ENCODE measurements at regions not wholly inside any gene's neighbourhood (a gene's known extent, or its start where the extent isn't known, plus 50 kb on each side); places are given as distances from the start of the nearest gene placed in this dataset.

DNA sequence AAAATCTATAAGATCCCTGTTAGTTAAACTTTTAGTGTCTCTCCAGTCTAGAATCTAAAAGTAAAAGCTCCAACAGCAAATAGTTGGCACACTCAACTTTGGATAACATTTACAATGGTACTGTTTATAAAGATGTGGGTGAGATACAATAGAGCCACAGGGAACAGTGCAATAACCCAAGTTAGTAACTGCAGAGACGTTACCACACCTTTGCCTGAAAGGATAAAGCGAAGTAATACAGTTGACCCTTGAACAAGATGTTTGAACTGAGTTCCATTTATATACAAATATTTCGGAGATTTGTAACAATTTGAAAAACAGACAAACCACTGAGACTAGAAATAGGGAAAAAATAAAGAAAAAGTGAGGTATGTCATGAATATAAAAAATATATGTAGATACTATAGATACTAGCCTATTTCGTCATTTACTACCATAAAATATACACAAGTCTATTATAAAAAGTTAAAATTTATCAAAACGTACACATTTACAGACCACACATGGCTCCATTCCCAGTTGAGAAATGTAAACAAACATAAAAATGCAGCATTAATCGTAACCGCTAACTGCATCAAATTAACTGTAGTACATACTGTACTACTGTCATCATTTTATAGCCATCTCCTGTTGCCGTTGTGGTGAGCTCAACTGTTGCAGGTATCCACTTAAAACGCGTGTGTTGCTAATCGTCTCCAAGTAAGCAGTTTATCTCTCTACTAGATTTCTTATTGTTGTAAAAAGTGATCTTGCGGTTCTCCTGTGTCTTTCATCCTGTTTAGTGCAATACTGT lies 56.5 kb upstream of the HIF1A start:
- no peaks in the 10 kb centered on the region for H3K4me1 ChIP-seq (ENCODE audit: insufficient read depth)
- TF ChIP-seq, protein P1, sequence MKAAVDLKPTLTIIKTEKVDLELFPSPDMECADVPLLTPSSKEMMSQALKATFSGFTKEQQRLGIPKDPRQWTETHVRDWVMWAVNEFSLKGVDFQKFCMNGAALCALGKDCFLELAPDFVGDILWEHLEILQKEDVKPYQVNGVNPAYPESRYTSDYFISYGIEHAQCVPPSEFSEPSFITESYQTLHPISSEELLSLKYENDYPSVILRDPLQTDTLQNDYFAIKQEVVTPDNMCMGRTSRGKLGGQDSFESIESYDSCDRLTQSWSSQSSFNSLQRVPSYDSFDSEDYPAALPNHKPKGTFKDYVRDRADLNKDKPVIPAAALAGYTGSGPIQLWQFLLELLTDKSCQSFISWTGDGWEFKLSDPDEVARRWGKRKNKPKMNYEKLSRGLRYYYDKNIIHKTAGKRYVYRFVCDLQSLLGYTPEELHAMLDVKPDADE (IDR thresholded peaks at IDR 0.05), result no peak
- TF ChIP-seq EZH2 (IDR thresholded peaks at IDR 0.05; ENCODE audit: low read depth, unreplicated experiment) (no peak), NANOG (IDR thresholded peaks at IDR 0.05; ENCODE audit: borderline replicate concordance) (no peak), STAT1 (IDR thresholded peaks at IDR 0.05; ENCODE audit: unreplicated experiment) (no peak), EZH2phosphoT487 (IDR thresholded peaks at IDR 0.05; ENCODE audit: unreplicated experiment) (no peak), ZNF114 (CRISPR knock-in tag; IDR thresholded peaks at IDR 0.05) (no peak), JUNB (IDR thresholded peaks at IDR 0.05; ENCODE audit: unreplicated experiment) (no peak), ZNF331 (CRISPR knock-in tag; IDR thresholded peaks at IDR 0.05; ENCODE audit: low read depth) (no peak), POLR2AphosphoS5 (IDR thresholded peaks at IDR 0.05; ENCODE audit: low read depth) (no peak), CREB1 (CRISPR knock-in tag; IDR thresholded peaks at IDR 0.05; ENCODE audit: low read depth) (no peak)
- TF ChIP-seq, protein P2, sequence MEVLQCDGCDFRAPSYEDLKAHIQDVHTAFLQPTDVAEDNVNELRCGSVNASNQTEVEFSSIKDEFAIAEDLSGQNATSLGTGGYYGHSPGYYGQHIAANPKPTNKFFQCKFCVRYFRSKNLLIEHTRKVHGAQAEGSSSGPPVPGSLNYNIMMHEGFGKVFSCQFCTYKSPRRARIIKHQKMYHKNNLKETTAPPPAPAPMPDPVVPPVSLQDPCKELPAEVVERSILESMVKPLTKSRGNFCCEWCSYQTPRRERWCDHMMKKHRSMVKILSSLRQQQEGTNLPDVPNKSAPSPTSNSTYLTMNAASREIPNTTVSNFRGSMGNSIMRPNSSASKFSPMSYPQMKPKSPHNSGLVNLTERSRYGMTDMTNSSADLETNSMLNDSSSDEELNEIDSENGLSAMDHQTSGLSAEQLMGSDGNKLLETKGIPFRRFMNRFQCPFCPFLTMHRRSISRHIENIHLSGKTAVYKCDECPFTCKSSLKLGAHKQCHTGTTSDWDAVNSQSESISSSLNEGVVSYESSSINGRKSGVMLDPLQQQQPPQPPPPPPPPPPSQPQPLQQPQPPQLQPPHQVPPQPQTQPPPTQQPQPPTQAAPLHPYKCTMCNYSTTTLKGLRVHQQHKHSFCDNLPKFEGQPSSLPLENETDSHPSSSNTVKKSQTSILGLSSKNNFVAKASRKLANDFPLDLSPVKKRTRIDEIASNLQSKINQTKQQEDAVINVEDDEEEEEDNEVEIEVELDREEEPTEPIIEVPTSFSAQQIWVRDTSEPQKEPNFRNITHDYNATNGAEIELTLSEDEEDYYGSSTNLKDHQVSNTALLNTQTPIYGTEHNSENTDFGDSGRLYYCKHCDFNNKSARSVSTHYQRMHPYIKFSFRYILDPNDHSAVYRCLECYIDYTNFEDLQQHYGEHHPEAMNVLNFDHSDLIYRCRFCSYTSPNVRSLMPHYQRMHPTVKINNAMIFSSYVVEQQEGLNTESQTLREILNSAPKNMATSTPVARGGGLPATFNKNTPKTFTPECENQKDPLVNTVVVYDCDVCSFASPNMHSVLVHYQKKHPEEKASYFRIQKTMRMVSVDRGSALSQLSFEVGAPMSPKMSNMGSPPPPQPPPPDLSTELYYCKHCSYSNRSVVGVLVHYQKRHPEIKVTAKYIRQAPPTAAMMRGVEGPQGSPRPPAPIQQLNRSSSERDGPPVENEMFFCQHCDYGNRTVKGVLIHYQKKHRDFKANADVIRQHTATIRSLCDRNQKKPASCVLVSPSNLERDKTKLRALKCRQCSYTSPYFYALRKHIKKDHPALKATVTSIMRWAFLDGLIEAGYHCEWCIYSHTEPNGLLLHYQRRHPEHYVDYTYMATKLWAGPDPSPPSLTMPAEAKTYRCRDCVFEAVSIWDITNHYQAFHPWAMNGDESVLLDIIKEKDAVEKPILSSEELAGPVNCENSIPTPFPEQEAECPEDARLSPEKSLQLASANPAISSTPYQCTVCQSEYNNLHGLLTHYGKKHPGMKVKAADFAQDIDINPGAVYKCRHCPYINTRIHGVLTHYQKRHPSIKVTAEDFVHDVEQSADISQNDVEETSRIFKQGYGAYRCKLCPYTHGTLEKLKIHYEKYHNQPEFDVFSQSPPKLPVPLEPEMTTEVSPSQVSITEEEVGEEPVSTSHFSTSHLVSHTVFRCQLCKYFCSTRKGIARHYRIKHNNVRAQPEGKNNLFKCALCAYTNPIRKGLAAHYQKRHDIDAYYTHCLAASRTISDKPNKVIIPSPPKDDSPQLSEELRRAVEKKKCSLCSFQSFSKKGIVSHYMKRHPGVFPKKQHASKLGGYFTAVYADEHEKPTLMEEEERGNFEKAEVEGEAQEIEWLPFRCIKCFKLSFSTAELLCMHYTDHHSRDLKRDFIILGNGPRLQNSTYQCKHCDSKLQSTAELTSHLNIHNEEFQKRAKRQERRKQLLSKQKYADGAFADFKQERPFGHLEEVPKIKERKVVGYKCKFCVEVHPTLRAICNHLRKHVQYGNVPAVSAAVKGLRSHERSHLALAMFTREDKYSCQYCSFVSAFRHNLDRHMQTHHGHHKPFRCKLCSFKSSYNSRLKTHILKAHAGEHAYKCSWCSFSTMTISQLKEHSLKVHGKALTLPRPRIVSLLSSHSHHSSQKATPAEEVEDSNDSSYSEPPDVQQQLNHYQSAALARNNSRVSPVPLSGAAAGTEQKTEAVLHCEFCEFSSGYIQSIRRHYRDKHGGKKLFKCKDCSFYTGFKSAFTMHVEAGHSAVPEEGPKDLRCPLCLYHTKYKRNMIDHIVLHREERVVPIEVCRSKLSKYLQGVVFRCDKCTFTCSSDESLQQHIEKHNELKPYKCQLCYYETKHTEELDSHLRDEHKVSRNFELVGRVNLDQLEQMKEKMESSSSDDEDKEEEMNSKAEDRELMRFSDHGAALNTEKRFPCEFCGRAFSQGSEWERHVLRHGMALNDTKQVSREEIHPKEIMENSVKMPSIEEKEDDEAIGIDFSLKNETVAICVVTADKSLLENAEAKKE (CRISPR knock-in tag; IDR thresholded peaks at IDR 0.05), result no peak
- TF ChIP-seq, protein P3, sequence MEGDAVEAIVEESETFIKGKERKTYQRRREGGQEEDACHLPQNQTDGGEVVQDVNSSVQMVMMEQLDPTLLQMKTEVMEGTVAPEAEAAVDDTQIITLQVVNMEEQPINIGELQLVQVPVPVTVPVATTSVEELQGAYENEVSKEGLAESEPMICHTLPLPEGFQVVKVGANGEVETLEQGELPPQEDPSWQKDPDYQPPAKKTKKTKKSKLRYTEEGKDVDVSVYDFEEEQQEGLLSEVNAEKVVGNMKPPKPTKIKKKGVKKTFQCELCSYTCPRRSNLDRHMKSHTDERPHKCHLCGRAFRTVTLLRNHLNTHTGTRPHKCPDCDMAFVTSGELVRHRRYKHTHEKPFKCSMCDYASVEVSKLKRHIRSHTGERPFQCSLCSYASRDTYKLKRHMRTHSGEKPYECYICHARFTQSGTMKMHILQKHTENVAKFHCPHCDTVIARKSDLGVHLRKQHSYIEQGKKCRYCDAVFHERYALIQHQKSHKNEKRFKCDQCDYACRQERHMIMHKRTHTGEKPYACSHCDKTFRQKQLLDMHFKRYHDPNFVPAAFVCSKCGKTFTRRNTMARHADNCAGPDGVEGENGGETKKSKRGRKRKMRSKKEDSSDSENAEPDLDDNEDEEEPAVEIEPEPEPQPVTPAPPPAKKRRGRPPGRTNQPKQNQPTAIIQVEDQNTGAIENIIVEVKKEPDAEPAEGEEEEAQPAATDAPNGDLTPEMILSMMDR (conservative IDR thresholded peaks at IDR 0.05; ENCODE audit: low read depth in 2 of 2), result no peak
- TF ChIP-seq, protein P4, sequence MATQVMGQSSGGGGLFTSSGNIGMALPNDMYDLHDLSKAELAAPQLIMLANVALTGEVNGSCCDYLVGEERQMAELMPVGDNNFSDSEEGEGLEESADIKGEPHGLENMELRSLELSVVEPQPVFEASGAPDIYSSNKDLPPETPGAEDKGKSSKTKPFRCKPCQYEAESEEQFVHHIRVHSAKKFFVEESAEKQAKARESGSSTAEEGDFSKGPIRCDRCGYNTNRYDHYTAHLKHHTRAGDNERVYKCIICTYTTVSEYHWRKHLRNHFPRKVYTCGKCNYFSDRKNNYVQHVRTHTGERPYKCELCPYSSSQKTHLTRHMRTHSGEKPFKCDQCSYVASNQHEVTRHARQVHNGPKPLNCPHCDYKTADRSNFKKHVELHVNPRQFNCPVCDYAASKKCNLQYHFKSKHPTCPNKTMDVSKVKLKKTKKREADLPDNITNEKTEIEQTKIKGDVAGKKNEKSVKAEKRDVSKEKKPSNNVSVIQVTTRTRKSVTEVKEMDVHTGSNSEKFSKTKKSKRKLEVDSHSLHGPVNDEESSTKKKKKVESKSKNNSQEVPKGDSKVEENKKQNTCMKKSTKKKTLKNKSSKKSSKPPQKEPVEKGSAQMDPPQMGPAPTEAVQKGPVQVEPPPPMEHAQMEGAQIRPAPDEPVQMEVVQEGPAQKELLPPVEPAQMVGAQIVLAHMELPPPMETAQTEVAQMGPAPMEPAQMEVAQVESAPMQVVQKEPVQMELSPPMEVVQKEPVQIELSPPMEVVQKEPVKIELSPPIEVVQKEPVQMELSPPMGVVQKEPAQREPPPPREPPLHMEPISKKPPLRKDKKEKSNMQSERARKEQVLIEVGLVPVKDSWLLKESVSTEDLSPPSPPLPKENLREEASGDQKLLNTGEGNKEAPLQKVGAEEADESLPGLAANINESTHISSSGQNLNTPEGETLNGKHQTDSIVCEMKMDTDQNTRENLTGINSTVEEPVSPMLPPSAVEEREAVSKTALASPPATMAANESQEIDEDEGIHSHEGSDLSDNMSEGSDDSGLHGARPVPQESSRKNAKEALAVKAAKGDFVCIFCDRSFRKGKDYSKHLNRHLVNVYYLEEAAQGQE (IDR thresholded peaks at IDR 0.05; ENCODE audit: unreplicated experiment), result no peak
- no peaks in the 10 kb centered on the region for H3K36me3 Mint-ChIP-seq (ENCODE audit: low read depth)
- H3K27ac ChIP-seq (ENCODE audit: low read depth), result no peak overlapping the region
- no peaks in the 10 kb centered on the region for H3K79me2 ChIP-seq (replicated peaks; ENCODE audit: insufficient read depth)
- H3K4me3 Mint-ChIP-seq, result no peak overlapping the region
- no peaks in the 10 kb centered on the region for H3K9me2 ChIP-seq (ENCODE audit: insufficient read depth)
- no peaks in the 10 kb centered on the region for H3K9me3 Mint-ChIP-seq
- H3F3A ChIP-seq (replicated peaks; ENCODE audit: low read depth), result no peaks in the 10 kb centered on the region
- H3K27me3 ChIP-seq (ENCODE audit: insufficient read depth), result no peaks in the 10 kb centered on the region
- no peaks in the 10 kb centered on the region for H4K20me1 ChIP-seq (replicated peaks; ENCODE audit: insufficient read depth)
- no peak overlapping the region for H3K4me2 ChIP-seq
- no peak overlapping the region for H3K4me3 ChIP-seq
- no peak for ATAC-seq
- DNase-seq (ENCODE audit: low spot score), result no peak
- H3K27ac Mint-ChIP-seq, result no peak overlapping the region
- H3K36me3 ChIP-seq (ENCODE audit: insufficient read depth), result no peaks in the 10 kb centered on the region
- H3K27me3 Mint-ChIP-seq (ENCODE audit: insufficient read depth, low read depth, poor library complexity), result no peaks in the 10 kb centered on the region
- no peak overlapping the region for H2AFZ ChIP-seq
- no peaks in the 10 kb centered on the region for H3K4me1 Mint-ChIP-seq
